ENCODE measurements at regions not wholly inside any gene's neighbourhood (a gene's known extent, or its start where the extent isn't known, plus 50 kb on each side); places are given as distances from the start of the nearest gene placed in this dataset.

GRCh38 chr12:127885954-127886750 is 380.8 kb upstream of the TMEM132C start:
- H3K36me3 Mint-ChIP-seq = no peaks in the 10 kb centered on the region
- no peaks in the 10 kb centered on the region for H3K27me3 Mint-ChIP-seq
- peaks cover 0 to 4% (median 3%) of the 10 kb centered on the region in 3 donors for H3K9me3 Mint-ChIP-seq
- H3K4me1 Mint-ChIP-seq = no peaks in the 10 kb centered on the region
- H3K27ac Mint-ChIP-seq = no peak overlapping the region
- H3K4me3 Mint-ChIP-seq = no peak overlapping the region

DNA sequence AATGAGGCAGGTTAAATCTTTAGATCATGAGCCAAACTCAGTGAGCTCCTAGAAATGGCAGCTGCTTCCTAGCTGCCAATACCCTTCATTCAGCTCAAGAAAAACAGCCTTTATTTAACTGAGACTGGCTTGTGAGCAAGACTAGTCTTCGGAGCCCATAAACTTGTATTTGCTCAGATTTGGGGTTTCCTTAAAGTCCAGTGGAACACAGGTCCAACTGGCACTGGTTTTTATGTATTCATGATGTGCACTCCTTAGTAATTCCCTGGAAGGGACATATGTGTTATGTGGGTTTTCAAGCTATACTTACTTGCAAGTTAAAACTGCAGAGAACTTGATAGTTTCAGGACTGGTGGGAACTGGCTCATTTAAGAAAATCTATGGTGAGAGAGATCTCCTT is 380.1 kb upstream of the TMEM132C start:
- H3K27me3 Mint-ChIP-seq = no peaks in the 10 kb centered on the region
- H3K4me1 Mint-ChIP-seq = no peaks in the 10 kb centered on the region
- H3K36me3 Mint-ChIP-seq = no peaks in the 10 kb centered on the region
- no peak overlapping the region for H3K4me3 Mint-ChIP-seq
- H3K9me3 Mint-ChIP-seq = peaks cover 0 to 6% (median 3%) of the 10 kb centered on the region in 3 donors
- H3K27ac Mint-ChIP-seq = no peak overlapping the region

GRCh38 chr12:127888943-127889719 is 377.8 kb upstream of the TMEM132C start:
- Mint-ChIP-seq H3K27me3 (no peaks in the 10 kb centered on the region), H3K4me3 (no peak overlapping the region), H3K27ac (no peak overlapping the region), H3K4me1 (no peaks in the 10 kb centered on the region), H3K36me3 (no peaks in the 10 kb centered on the region), H3K9me3 (peaks cover 0 to 4% (median 0%) of the 10 kb centered on the region in 3 donors)

GRCh38 chr12:127893895-127894609 is 372.9 kb upstream of the TMEM132C start:
- H3K4me1 Mint-ChIP-seq = no peaks in the 10 kb centered on the region
- no peak overlapping the region for H3K4me3 Mint-ChIP-seq
- H3K9me3 Mint-ChIP-seq = peaks cover 0 to 5% (median 2%) of the 10 kb centered on the region in 3 donors
- no peak overlapping the region for H3K27ac Mint-ChIP-seq
- no peaks in the 10 kb centered on the region for H3K36me3 Mint-ChIP-seq
- H3K27me3 Mint-ChIP-seq = no peaks in the 10 kb centered on the region

DNA sequence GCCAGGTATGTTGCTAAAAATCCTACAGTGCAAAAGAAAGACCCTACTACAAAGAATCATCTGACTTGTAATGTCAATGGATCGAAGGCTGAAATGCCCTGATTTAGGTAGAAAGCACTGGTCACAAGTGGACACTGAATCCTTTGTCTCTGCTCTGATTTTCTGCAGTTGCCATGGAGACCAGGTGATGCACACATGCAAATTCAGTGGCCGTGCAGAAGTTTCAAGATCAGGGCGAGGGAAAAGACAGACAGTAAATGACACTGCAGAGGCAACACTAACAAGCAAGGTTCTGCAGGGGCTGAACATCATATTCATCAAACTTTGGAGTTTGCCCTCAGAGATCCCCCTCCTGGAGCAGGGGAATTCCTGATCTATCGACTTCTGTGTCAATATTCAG is 370.3 kb upstream of the TMEM132C start:
- H3K4me3 Mint-ChIP-seq = no peak overlapping the region
- H3K9me3 Mint-ChIP-seq = peaks cover 0 to 5% (median 0%) of the 10 kb centered on the region in 3 donors
- H3K27me3 Mint-ChIP-seq = no peaks in the 10 kb centered on the region
- peaks cover 0 to 1% (median 0%) of the 10 kb centered on the region in 3 donors for H3K4me1 Mint-ChIP-seq
- no peaks in the 10 kb centered on the region for H3K36me3 Mint-ChIP-seq
- H3K27ac Mint-ChIP-seq = peak overlapping the region in 1 of 3 donors; percentile 4

GRCh38 chr12:127898616-127899015 is 368.4 kb upstream of the TMEM132C start:
- Mint-ChIP-seq H3K36me3 (no peaks in the 10 kb centered on the region), H3K9me3 (peaks cover 0 to 5% (median 0%) of the 10 kb centered on the region in 3 donors), H3K27ac (no peak overlapping the region), H3K27me3 (no peaks in the 10 kb centered on the region), H3K4me1 (peaks cover 0 to 1% (median 0%) of the 10 kb centered on the region in 3 donors), H3K4me3 (no peak overlapping the region)

DNA sequence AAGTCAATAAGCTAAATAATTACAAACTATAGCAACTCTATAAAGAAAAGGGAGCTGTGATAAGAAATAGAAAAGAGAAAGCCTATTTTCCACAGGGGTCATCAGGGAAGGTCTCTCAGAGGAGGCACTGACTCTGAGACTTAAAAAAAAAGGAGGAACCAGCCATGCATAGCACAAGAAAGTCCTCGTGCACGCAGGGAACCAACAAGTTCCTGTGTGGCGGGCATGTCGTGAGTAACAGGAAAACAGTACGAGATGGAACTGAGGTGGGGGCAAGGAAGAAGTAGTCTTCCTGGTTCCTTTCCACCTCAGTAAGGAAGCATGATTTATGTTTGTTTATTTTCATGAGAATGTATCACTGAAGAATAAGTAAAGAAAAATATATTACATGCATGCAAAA is 367.0 kb upstream of the TMEM132C start:
- no peak overlapping the region for H3K4me3 Mint-ChIP-seq
- H3K4me1 Mint-ChIP-seq = peaks cover 0 to 1% (median 0%) of the 10 kb centered on the region in 3 donors

DNA sequence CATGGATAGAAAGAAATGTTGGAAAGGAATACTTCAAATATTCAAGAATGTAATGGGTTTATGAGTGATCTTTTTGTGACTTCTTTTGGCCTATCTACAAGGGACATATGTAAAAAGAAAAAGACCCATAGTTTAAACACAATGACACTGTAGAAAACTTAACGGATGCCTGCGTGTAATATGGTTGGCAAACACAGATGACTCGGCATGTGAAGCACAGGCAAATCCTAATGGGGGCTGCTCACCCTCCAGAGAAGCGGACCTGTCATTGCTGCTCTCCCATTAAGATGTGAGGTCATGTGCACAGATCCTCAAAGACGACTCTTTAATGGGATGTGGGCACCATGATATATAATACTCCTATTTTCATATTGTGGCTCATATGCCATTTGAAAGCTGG is 366.6 kb upstream of the TMEM132C start:
- Mint-ChIP-seq H3K36me3 (no peaks in the 10 kb centered on the region), H3K27me3 (no peaks in the 10 kb centered on the region), H3K9me3 (peaks cover 0 to 7% (median 0%) of the 10 kb centered on the region in 3 donors), H3K27ac (no peak overlapping the region), H3K4me3 (no peak overlapping the region), H3K4me1 (peaks cover 0 to 1% (median 0%) of the 10 kb centered on the region in 3 donors)

More for the DNA sequence above, 367.0 kb upstream of the TMEM132C start:
- Mint-ChIP-seq H3K27me3 (no peaks in the 10 kb centered on the region), H3K9me3 (peaks cover 0 to 5% (median 0%) of the 10 kb centered on the region in 3 donors), H3K27ac (no peak overlapping the region), H3K36me3 (no peaks in the 10 kb centered on the region)

GRCh38 chr12:127903146-127903545 is 363.8 kb upstream of the TMEM132C start:
- H3K4me3 Mint-ChIP-seq = no peak overlapping the region
- no peaks in the 10 kb centered on the region for H3K36me3 Mint-ChIP-seq
- peaks cover 0 to 1% (median 0%) of the 10 kb centered on the region in 3 donors for H3K4me1 Mint-ChIP-seq
- H3K27me3 Mint-ChIP-seq = no peaks in the 10 kb centered on the region
- no peak overlapping the region for H3K27ac Mint-ChIP-seq
- H3K9me3 Mint-ChIP-seq = peaks cover 0 to 8% (median 0%) of the 10 kb centered on the region in 3 donors

GRCh38 chr12:127909041-127909440 is 357.9 kb upstream of the TMEM132C start:
- H3K4me1 Mint-ChIP-seq = no peaks in the 10 kb centered on the region
- H3K27me3 Mint-ChIP-seq = no peaks in the 10 kb centered on the region
- H3K9me3 Mint-ChIP-seq = peaks cover 3 to 16% (median 4%) of the 10 kb centered on the region in 3 donors
- H3K27ac Mint-ChIP-seq = no peak overlapping the region
- H3K36me3 Mint-ChIP-seq = no peaks in the 10 kb centered on the region
- no peak overlapping the region for H3K4me3 Mint-ChIP-seq

GRCh38 chr12:127911291-127911690 is 355.7 kb upstream of the TMEM132C start:
- Mint-ChIP-seq H3K27ac (no peak overlapping the region), H3K4me1 (no peaks in the 10 kb centered on the region), H3K27me3 (no peaks in the 10 kb centered on the region), H3K4me3 (peak overlapping the region in 1 of 4 donors; percentile 23), H3K36me3 (no peaks in the 10 kb centered on the region), H3K9me3 (peaks cover 5 to 18% (median 6%) of the 10 kb centered on the region in 3 donors)

DNA sequence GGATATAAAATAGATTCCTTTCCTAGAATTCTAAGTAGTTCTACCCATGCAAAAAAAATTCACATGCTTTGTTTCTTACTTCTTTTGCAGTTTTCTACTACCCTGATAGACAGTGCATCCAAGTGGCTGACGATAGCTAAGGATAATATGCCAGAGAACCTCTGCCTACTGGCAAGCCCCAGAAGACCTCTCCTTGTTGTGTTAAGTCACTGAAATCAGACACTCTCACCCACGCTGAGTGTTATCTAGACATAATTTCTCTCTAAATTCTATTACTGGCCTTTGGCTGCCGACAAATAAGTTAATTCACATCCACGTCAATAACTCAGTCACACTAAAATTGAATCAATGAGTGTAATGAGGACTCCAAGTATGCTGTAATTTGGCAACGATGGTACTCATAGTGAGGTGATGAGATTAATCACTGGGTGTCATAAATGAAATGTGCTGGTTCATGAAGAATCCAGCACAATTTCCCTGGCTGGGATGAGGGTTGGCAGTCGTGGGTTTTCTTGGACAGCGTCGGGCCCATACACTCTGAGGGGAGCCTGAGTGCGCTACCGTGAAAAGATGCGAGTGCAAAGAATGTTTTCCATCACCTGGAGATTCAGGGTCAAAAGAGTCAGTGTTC is 354.8 kb upstream of the TMEM132C start:
- H3K4me3 Mint-ChIP-seq = no peak overlapping the region
- no peaks in the 10 kb centered on the region for H3K36me3 Mint-ChIP-seq
- H3K4me1 Mint-ChIP-seq = no peaks in the 10 kb centered on the region
- peaks cover 5 to 18% (median 6%) of the 10 kb centered on the region in 3 donors for H3K9me3 Mint-ChIP-seq
- no peaks in the 10 kb centered on the region for H3K27me3 Mint-ChIP-seq
- no peak overlapping the region for H3K27ac Mint-ChIP-seq

GRCh38 chr12:127923501-127923900 is 343.5 kb upstream of the TMEM132C start:
- peaks cover 2 to 7% (median 4%) of the 10 kb centered on the region in 3 donors for H3K9me3 Mint-ChIP-seq
- H3K4me3 Mint-ChIP-seq = no peak overlapping the region
- H3K27me3 Mint-ChIP-seq = no peaks in the 10 kb centered on the region
- no peaks in the 10 kb centered on the region for H3K4me1 Mint-ChIP-seq
- no peak overlapping the region for H3K27ac Mint-ChIP-seq
- H3K36me3 Mint-ChIP-seq = no peaks in the 10 kb centered on the region

GRCh38 chr12:127925971-127926370 is 341.0 kb upstream of the TMEM132C start:
- Mint-ChIP-seq H3K27me3 (no peaks in the 10 kb centered on the region), H3K27ac (no peak overlapping the region), H3K4me1 (peaks cover 0 to 2% (median 0%) of the 10 kb centered on the region in 3 donors), H3K36me3 (no peaks in the 10 kb centered on the region), H3K9me3 (peaks cover 0 to 8% (median 4%) of the 10 kb centered on the region in 3 donors), H3K4me3 (no peak overlapping the region)

Data from IgD-negative memory B cell (primary cell).